ENCODE measurements at regions not wholly inside any gene's neighbourhood (a gene's known extent, or its start where the extent isn't known, plus 50 kb on each side); places are given as distances from the start of the nearest gene placed in this dataset.

DNA sequence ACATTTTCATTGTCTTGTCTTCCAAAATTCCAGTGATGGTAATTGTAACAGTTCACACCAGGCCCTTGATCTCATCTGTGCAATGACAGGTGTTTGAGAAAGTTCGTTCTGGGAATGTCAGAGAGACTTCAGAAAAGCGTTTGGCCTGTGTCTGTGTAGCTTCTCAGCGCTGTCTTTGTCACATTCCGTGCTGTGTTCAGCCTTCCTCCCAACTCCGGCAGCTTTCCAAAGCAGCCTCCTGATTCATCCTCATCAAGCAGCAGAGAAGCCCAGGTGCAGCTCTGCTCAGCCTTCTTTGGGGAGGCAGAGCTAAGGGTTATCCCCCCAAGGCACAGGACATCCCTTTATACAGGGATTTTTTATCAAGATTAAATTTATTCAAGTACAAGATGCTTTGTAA, 494.0 kb upstream of the SUCLG2 start:
- WGBS, 3 donors: 40 to 52% (median 49%) methylated on average over 5 of the region's 5 CpGs
- no peaks in the 10 kb centered on the region for H3K36me3 ChIP-seq (ENCODE audit: insufficient read depth in 1 of 2, low read depth in 1 of 2)
- ATAC-seq (no peak), DNase-seq (no peak)
- no peaks in the 10 kb centered on the region for H3K4me1 ChIP-seq
- H3K27me3 ChIP-seq (ENCODE audit: insufficient read depth in 3 of 3, low read length in 2 of 3): no peaks in the 10 kb centered on the region
- TF ChIP-seq, protein P1, sequence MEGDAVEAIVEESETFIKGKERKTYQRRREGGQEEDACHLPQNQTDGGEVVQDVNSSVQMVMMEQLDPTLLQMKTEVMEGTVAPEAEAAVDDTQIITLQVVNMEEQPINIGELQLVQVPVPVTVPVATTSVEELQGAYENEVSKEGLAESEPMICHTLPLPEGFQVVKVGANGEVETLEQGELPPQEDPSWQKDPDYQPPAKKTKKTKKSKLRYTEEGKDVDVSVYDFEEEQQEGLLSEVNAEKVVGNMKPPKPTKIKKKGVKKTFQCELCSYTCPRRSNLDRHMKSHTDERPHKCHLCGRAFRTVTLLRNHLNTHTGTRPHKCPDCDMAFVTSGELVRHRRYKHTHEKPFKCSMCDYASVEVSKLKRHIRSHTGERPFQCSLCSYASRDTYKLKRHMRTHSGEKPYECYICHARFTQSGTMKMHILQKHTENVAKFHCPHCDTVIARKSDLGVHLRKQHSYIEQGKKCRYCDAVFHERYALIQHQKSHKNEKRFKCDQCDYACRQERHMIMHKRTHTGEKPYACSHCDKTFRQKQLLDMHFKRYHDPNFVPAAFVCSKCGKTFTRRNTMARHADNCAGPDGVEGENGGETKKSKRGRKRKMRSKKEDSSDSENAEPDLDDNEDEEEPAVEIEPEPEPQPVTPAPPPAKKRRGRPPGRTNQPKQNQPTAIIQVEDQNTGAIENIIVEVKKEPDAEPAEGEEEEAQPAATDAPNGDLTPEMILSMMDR (IDR thresholded peaks at IDR 0.05): no peak
- H3K27ac ChIP-seq: no peak overlapping the region
- H3K4me3 ChIP-seq: no peak overlapping the region
- intact Hi-C loops (cut with DNase I): no loop called here
- no peaks in the 10 kb centered on the region for H3K9me3 ChIP-seq

DNA sequence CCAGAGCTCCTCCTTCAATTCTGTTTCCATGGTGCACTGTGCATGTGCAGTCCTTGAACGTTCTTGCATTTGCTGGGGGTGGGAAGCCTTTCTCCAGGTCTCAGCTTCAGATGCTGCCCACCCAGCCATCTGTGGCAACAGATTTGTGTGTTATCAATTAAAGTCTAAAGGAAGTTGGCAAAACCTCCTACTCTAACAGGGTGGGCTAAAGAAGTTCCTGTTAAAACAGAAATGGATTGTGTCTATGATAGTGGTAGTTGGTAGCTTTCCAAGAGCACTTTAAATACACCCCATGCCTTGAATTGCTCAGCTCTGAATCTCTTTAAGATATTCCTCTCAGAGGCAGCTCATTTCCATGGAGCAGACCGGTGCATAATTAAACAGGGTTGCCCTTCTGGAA, 488.0 kb upstream of the SUCLG2 start:
- 55 to 74% (median 60%) methylated on average over 2 of the region's 2 CpGs for WGBS, 3 donors
- H3K4me1 ChIP-seq: no peaks in the 10 kb centered on the region
- ATAC-seq (no peak), DNase-seq (no peak)
- H3K4me3 ChIP-seq: no peak overlapping the region
- H3K27me3 ChIP-seq (ENCODE audit: insufficient read depth in 3 of 3, low read length in 2 of 3): no peaks in the 10 kb centered on the region
- TF ChIP-seq, protein P1 (IDR thresholded peaks at IDR 0.05): no peak
- H3K27ac ChIP-seq: no peak overlapping the region
- intact Hi-C loops (cut with DNase I): no loop called here
- H3K9me3 ChIP-seq: no peaks in the 10 kb centered on the region
- no peaks in the 10 kb centered on the region for H3K36me3 ChIP-seq (ENCODE audit: insufficient read depth in 1 of 2, low read depth in 1 of 2)

DNA sequence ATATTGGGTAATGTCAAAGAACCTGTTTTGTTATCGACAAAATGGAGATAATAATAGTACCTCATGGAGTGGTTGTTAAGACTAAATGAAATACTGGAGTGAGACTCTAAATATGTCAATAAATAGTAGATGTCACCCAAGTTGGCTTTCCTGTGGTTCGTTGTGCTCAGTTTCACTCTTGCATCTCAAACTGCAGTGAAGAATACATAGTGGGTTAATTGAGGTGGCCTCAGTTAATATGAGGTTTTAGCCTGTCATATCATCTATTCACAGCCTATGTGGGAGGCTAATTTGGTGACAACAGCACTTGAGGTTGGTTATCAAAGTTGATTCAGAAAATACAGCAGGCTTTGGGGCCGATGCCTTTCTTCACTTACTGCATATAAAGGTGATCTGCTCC, 485.5 kb upstream of the SUCLG2 start:
- Histone ChIP-seq H3K27ac (no peak overlapping the region), H3K4me3 (no peak overlapping the region), H3K4me1 (no peaks in the 10 kb centered on the region), H3K36me3 (ENCODE audit: insufficient read depth in 1 of 2, low read depth in 1 of 2) (no peaks in the 10 kb centered on the region), H3K27me3 (ENCODE audit: insufficient read depth in 3 of 3, low read length in 2 of 3) (no peaks in the 10 kb centered on the region), H3K9me3 (no peaks in the 10 kb centered on the region)
- TF ChIP-seq, protein P1 (IDR thresholded peaks at IDR 0.05): no peak
- no peak for DNase-seq
- WGBS, 3 donors: 84 to 91% (median 86%) methylated on average over 3 of the region's 3 CpGs
- intact Hi-C loops (cut with DNase I): no loop called here
- no peak for ATAC-seq

DNA sequence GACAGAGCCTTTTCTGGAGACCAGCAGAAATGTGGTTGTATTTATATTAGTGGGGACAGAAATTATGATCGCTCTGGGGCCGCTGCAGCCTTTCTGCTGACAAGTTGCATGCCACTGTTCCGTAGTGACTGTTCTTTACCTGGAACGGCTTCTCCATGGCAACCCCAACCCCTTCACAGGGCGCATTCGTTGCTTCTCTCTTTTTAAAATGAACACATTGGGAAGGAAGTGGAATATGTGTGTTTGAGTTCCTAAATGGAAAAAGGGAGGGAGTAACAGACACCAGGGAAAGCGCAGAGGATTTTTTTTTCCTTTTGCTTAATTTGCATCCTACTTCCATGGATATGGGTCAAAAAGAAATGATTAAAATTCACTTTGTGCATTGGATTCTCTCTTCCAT, 482.0 kb upstream of the SUCLG2 start:
- WGBS, 3 donors: 56 to 58% (median 57%) methylated on average over 7 of the region's 7 CpGs
- intact Hi-C loops (cut with DNase I): no loop called here
- H3K27ac ChIP-seq: no peak overlapping the region

DNA sequence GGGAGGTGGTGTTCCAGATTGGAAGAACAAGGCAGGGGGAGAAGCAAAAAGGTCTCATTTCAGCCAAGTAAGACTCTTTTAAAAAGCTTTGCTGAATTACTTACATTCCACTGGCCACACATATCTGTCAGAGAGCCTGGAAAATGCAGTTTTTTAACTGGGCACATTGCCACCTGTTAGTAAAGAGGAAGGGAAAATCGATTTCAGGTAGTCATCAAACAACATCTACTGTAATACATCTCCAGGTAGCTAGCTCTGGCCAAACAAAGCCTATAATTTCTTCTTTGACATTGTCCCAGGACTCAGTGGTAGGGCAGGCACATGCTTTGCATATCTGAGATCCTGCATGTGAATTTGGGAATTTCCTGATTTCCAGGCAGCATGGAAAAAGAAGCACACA, 480.7 kb upstream of the SUCLG2 start:
- 27 to 55% (median 41%) methylated on average over 1 of the region's 1 CpG for WGBS, 3 donors
- TF ChIP-seq, protein P1 (IDR thresholded peaks at IDR 0.05): no peak
- Histone ChIP-seq H3K4me3 (no peak overlapping the region), H3K27me3 (ENCODE audit: insufficient read depth in 3 of 3, low read length in 2 of 3) (no peaks in the 10 kb centered on the region), H3K4me1 (no peaks in the 10 kb centered on the region), H3K27ac (no peak overlapping the region), H3K9me3 (no peaks in the 10 kb centered on the region), H3K36me3 (ENCODE audit: insufficient read depth in 1 of 2, low read depth in 1 of 2) (no peaks in the 10 kb centered on the region)
- ATAC-seq (no peak), DNase-seq (no peak)
- intact Hi-C loops (cut with DNase I): no loop called here

More for the DNA sequence above, 482.0 kb upstream of the SUCLG2 start:
- Histone ChIP-seq H3K27me3 (ENCODE audit: insufficient read depth in 3 of 3, low read length in 2 of 3) (no peaks in the 10 kb centered on the region), H3K4me3 (no peak overlapping the region), H3K36me3 (ENCODE audit: insufficient read depth in 1 of 2, low read depth in 1 of 2) (no peaks in the 10 kb centered on the region), H3K4me1 (no peaks in the 10 kb centered on the region), H3K9me3 (no peaks in the 10 kb centered on the region)
- DNase-seq (no peak), ATAC-seq (no peak)
- TF ChIP-seq, protein P1 (IDR thresholded peaks at IDR 0.05): no peak
